HL-60 (cell line): ENCODE measurements at regions not wholly inside any gene's neighbourhood (a gene's known extent, or its start where the extent isn't known, plus 50 kb on each side); places are given as distances from the start of the nearest gene placed in this dataset.

ENCODE experiments used
- DNase-seq, 2 experiments: peaks; one replicate each; pipeline ENCODE4 v3.0.0-alpha.2; 2010 to 2020; ENCODE audit warnings: low read depth in 1 of 2, low spot score in 1 of 2
- H3K27ac ChIP-seq: fragments of 250-450 bp; sonication (Bioruptor Pico); replicated peaks from 2 replicates; pipeline ENCODE4 v1.5.1; 2020; ENCODE audit warnings: mild to moderate bottlenecking, moderate library complexity
- H3K27me3 ChIP-seq: fragments of 250-450 bp; sonication (Bioruptor Pico); 2 replicates; pipeline ENCODE4 v1.5.1; 2021; ENCODE audit warnings: mild to moderate bottlenecking, moderate library complexity; ENCODE audit not compliant: insufficient read depth, poor library complexity, severe bottlenecking
- H3K4me3 ChIP-seq: replicated peaks from 2 replicates; pipeline ENCODE4 v1.5.1; 2011; ENCODE audit warnings: mild to moderate bottlenecking, control low read depth, low read length; ENCODE audit not compliant: insufficient read depth
- GABPA ChIP-seq: IDR thresholded peaks from 2 replicates; pipeline ENCODE4 v1.6.1; 2012; ENCODE audit warnings: low read depth
- POLR2AphosphoS5 ChIP-seq: IDR thresholded peaks from 2 replicates; pipeline ENCODE4 v1.6.1; 2012; ENCODE audit warnings: low read depth
- SPI1 ChIP-seq: IDR thresholded peaks from 2 replicates; pipeline ENCODE4 v1.6.1; 2012; ENCODE audit warnings: low read depth, mild to moderate bottlenecking, borderline replicate concordance
- TF ChIP-seq, protein P1 (sequence below): IDR thresholded peaks from 2 replicates; pipeline ENCODE4 v1.6.1; 2012; ENCODE audit warnings: low read depth; ENCODE audit not compliant: insufficient replicate concordance
- TF ChIP-seq, protein P2 (sequence below): IDR thresholded peaks from one replicate; pipeline ENCODE4 v1.5.1; 2011; ENCODE audit warnings: low read length, control low read depth, inconsistent platforms; ENCODE audit not compliant: insufficient read depth

DNA sequence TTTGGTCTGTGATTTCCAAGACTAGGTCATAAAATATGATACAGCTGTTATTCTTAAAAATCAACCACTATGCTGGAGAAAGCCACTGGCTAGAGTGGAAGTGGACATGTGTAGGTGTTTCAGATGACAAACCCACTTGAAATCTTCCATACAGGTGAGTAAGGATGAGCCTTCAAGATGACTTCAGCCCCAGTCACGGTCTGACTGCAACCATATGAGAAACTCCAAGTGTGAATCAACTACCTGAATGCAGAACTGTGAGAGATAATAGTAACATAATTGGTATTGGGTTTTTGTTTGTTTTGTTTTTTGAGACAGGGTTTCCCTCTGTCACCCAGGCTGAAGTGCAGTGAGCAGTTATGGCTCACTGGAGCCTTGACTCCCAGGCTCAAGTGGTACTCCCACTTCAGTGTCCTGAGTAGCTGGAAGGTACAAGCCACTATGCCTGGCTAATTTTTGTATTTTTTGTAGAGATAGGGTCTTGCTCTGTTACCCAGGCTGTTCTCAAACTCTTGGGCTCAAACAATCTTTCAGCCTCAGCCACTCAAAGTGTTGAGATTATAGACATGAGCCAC lies 273.3 kb upstream of the LRIG3 start:
- no peaks in the 10 kb centered on the region for H3K27me3 ChIP-seq
- TF ChIP-seq, protein P1, sequence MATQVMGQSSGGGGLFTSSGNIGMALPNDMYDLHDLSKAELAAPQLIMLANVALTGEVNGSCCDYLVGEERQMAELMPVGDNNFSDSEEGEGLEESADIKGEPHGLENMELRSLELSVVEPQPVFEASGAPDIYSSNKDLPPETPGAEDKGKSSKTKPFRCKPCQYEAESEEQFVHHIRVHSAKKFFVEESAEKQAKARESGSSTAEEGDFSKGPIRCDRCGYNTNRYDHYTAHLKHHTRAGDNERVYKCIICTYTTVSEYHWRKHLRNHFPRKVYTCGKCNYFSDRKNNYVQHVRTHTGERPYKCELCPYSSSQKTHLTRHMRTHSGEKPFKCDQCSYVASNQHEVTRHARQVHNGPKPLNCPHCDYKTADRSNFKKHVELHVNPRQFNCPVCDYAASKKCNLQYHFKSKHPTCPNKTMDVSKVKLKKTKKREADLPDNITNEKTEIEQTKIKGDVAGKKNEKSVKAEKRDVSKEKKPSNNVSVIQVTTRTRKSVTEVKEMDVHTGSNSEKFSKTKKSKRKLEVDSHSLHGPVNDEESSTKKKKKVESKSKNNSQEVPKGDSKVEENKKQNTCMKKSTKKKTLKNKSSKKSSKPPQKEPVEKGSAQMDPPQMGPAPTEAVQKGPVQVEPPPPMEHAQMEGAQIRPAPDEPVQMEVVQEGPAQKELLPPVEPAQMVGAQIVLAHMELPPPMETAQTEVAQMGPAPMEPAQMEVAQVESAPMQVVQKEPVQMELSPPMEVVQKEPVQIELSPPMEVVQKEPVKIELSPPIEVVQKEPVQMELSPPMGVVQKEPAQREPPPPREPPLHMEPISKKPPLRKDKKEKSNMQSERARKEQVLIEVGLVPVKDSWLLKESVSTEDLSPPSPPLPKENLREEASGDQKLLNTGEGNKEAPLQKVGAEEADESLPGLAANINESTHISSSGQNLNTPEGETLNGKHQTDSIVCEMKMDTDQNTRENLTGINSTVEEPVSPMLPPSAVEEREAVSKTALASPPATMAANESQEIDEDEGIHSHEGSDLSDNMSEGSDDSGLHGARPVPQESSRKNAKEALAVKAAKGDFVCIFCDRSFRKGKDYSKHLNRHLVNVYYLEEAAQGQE = no peak
- TF ChIP-seq POLR2AphosphoS5 (no peak), SPI1 (no peak), GABPA (no peak)
- TF ChIP-seq, protein P2, sequence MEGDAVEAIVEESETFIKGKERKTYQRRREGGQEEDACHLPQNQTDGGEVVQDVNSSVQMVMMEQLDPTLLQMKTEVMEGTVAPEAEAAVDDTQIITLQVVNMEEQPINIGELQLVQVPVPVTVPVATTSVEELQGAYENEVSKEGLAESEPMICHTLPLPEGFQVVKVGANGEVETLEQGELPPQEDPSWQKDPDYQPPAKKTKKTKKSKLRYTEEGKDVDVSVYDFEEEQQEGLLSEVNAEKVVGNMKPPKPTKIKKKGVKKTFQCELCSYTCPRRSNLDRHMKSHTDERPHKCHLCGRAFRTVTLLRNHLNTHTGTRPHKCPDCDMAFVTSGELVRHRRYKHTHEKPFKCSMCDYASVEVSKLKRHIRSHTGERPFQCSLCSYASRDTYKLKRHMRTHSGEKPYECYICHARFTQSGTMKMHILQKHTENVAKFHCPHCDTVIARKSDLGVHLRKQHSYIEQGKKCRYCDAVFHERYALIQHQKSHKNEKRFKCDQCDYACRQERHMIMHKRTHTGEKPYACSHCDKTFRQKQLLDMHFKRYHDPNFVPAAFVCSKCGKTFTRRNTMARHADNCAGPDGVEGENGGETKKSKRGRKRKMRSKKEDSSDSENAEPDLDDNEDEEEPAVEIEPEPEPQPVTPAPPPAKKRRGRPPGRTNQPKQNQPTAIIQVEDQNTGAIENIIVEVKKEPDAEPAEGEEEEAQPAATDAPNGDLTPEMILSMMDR = no peak

DNA sequence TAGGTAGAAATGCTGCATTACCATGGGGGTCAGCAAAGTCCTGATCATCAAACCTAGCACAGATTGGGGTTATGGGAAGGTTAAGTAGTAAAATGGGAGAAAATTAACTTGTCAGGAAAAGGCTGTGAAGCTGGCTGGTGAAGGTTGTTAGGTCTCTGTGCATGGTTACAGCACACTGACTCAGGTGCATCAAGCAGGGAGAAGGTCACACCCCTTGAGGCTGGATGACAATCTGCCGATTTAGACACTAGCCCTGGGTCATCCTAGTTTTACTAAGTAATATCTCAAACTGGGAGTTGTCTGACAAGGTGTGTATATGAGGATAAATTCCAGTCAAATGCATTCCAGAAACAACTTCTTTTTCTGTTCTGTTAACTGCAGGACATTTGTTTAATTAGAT lies 271.1 kb upstream of the LRIG3 start:
- TF ChIP-seq, protein P2 = no peak
- TF ChIP-seq, protein P1 = no peak
- no peak for TF ChIP-seq GABPA
- TF ChIP-seq SPI1 = no peak
- no peak for TF ChIP-seq POLR2AphosphoS5
- Histone ChIP-seq H3K27me3 (no peaks in the 10 kb centered on the region), H3K27ac (no peak overlapping the region), H3K4me3 (no peak overlapping the region)
- DNase-seq = no peak

More for the DNA sequence above, 273.3 kb upstream of the LRIG3 start:
- Histone ChIP-seq H3K27ac (no peak overlapping the region), H3K4me3 (no peak overlapping the region)
- DNase-seq = no peak

DNA sequence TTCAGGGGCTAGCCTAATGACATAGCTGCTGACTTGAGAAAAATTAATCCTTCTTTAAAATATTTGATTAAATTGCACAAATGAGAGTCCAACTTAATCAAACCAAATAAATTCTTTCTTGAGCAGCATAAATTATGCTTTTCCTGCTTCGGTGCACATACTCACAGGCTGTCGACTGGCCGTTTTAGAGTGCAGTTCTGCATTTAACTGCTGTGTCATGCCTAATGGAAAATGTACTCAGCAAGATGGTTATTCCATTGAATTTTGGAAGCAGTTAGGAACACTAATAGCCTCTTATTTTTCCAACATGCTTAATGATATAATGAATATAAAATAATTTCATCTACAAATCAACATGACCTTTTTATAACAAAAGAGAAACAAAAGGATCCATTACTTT lies 266.1 kb upstream of the LRIG3 start:
- TF ChIP-seq, protein P2 = no peak
- TF ChIP-seq GABPA (no peak), SPI1 (no peak), POLR2AphosphoS5 (no peak)
- TF ChIP-seq, protein P1 = no peak
- Histone ChIP-seq H3K27ac (no peak overlapping the region), H3K27me3 (no peaks in the 10 kb centered on the region), H3K4me3 (no peak overlapping the region)
- DNase-seq = no peak
